Stimulated activated CD8-positive, alpha-beta memory T cell treated with anti-CD3 and anti-CD28 coated beads, Interleukin-7, amount 100 ng/mL, for 24 hours (primary cell): ENCODE measurements at regions not wholly inside any gene's neighbourhood (a gene's known extent, or its start where the extent isn't known, plus 50 kb on each side); places are given as distances from the start of the nearest gene placed in this dataset.

ENCODE experiments used
- DNase-seq: peaks from one replicate; pipeline ENCODE4 v3.0.0-alpha.2; 2020; ENCODE audit warnings: low read depth

DNA sequence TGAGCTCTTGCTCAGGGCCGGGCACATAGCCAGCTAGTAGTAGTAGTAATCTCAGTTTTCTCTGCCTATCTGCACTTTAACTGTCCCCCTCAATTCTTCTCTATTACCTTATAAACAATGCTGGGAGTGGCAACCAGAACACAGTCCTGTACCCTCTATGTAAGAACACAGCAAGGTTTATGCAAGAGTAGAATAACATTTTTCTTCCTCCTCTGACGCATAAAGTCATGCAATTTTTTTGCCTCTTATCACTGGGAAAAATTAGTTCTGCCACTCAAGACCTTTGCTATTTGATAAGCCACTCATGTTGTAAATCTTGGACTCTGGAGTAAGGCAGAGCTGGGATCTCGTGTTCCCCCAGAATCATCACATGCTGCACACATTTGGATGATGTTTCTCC, 200.7 kb upstream of the SOX11 start:
- DNase-seq, result no peak

DNA sequence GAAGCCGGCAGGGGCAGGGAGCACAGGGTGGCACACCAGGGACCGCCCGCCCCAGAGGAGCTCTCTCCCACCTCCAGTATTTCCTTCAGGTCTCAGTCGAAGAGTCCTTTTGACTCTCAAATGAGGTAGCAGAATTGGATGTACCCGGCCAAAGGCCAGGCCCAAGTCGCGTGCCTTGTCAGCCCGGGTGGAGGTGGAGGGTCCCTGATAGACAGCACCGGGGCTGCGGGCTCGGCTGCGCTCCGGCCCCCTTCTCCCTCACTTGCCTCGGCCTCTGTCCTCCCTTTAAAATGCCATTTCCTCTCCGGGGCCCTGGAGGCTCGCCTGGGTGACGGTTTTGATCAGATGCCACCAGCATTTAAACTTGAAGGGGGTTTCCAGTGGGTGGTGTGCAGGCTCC, 198.9 kb upstream of the SOX11 start:
- DNase-seq, result no peak

DNA sequence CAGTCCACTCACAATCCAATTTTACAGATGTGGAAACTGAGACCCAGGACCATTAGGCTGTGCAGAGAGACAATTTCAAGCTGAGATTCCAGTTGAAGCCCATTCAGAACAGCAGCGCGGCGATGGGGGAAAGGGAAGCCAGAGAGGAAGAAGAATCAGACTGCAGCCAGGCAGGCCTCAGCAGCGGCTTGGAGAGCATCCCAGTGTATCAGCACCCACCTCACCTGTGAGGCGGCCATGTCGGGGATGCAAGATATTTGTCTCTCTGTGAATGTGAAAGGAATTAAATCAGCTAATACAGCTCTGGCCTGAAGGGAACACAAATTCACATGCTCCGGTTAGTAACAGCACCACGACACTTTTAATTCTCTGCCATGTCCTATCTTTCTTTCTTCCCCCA, 198.0 kb upstream of the SOX11 start:
- no peak for DNase-seq

DNA sequence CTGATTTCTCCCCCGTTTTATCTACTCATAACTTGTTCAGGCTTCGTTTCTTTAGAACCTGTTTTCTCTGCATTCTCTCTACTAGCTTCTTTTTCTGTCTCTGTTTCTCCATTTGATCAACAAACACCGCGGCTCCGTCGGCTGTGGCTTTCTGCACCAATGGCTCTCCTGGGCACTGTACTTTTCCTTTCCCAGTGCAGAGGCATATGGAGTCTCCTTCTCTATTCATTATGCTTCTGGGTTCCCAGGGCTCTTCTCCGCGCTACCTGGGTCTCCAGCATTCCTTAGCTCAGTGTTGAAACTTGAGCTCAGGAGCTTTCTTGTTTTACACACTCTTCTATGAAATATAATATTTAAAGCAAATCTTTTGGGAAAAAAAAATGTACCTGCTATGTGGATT, 196.6 kb upstream of the SOX11 start:
- no peak for DNase-seq

DNA sequence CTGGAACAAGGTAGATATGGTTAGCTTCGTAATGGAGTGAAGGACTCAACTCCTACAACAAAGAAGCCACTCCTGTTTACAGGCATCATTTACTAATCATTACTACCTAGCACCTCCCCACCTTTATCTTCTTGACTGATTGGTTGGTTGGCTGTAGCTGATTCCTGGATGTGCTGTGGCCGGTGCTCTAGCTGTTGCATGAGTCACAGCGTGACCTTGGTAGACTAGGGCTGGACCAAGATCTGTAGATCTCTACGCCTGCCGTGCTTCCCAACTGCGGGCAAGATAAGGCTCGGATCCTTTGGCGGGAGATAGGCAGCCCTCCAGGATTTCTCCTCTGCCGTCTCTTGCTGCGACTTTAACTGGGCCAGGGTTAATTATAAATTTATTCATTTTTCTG, 194.3 kb upstream of the SOX11 start:
- no peak for DNase-seq

DNA sequence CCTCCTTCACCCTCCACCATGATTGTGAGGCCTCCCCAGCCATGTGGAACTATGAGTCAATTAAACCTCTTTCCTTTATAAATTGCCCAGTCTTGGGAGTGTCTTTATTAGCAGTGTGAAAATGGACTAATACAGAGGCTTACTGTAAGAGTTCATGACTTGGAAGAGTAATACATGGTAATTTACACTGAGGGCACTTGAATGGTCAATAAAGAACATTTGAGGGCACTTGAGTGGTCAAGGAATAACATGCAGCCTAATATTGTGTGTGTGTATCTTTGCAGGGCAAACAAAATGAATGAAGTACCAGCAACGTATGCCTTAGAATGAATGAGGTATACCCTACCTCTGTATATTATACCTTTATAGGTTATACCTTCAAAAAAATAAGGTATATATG, 190.4 kb upstream of the SOX11 start:
- no peak for DNase-seq

DNA sequence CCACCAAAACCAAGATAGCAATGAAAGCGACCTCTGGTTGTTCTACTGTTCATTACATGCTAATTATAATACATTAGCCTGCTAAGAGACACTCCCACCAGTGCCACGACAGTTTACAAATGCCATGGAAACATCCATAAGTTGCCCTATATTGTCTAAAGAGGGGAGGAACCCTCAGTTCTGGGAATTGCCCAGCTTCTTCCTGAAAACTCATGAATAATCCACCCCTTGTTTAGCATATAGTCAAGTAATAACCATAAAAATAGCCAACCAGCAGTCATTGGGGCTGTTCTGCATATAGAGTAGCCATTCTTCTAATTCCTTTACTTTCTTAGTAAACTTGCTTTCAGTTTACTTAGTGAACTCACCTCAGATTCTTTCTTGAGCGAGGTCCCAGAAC, 189.8 kb upstream of the SOX11 start:
- DNase-seq, result no peak

DNA sequence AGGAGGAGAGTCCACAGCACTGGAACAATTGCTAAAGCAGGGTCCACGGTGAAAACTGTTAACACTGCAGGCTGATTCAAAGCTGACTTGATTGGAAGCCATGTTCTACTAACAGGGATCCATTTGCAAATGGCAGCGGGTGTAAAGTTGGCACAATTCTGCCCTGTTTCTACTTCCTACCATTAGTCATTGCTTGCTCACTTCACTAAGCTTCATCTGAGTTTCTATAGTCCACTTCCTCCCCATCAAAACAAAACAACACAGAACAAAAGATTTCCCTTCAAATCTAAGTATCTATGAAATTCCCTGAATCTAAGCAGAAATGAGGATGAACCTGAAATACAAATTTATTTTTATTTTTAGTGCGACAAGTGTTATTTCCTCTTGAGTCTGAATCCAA, 187.4 kb upstream of the SOX11 start:
- DNase-seq, result no peak

DNA sequence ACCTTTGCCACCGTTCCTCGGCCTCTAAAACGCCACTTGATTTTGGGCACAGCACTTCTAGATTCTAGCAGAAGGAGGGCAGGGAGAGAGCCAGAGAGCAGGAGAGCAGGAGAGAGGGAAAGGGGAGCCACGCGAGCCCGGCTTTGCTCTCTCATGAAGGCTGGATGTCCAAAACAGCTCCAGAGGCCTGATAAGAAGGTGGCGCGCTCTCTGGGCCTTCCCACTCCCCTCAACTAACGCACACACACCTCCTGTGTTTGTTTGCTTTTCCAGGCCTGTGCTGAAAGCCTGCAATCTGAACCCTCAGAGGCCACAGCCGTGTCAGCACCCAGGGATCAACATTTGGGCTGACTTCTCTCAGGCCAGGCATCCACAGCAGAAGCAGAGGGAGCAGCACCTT, 184.8 kb upstream of the SOX11 start:
- no peak for DNase-seq

DNA sequence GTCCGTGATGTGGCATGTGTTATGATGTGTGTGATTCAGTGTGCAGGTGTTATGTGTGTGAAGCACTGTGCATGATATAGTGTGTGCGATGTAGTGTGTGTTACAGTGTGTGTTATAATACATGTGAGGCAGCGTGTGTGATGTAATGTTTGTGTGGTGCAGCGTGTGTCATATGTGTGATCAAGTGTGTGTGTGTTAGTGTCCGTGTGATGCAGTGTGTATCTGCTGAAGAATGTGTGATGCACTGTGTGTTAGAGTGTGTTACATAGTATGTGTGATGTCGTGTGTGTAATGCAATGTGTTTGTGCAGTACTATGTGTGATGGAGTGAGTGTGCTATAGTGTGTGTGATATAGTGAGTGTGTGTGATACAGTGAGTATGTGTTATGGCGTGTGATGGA, 182.8 kb upstream of the SOX11 start:
- no peak for DNase-seq

DNA sequence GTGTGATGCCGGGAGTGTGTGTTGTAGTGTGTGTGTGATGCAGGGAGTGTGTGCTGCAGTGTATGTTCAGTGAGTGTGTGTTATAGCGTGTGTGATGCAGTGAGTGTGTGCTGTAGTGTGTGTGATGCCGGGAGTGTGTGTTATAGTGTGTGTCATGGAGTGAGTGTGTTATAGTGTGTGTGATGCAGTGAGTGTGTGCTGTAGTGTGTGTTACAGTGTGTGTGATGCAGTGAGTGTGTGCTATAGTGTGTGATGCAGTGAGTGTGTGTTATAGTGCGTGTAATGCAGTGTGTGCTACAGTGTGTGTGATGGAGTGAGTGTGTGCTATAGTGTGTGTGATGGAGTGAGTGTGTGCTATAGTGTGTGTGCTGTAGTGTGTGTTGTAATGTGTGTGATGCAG, 182.1 kb upstream of the SOX11 start:
- no peak for DNase-seq

DNA sequence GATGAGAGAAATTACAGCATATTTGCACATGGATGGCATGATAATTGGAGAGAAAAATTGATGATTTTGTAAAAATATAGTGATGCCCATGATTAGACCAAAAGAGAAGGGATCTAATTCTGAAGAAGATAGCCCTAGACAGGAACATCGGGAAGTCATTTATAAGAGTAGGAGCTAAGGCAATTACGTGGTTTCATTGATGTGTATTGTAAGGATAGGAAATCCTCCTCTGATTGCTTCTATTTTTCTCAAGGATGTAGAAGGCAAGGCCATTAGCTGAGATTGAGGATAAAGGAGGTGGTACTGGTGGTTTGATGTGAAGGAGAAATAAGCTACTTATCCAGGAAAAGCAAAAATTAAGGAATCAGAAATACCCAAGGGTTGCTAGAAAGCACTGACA, 176.5 kb upstream of the SOX11 start:
- DNase-seq, result no peak

DNA sequence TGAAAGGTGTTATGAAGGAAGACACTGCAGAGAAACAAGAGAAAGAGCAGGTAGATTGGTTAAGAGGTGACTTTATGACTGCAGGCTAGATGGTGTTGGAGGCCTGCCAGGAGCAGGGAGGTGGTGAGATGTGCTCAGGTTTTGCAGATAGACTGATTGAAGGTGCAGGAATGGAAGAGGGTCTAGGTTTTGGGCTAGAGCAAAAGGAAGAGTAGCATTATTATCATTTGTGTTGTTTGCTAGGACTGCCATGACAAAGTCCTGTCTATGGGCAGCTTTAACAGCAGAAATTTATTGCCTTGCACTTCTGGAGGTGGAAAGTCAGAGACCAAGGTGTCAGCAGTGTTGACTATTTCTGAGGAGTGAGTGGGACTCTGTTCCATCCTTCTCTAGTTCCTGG, 172.9 kb upstream of the SOX11 start:
- no peak for DNase-seq

DNA sequence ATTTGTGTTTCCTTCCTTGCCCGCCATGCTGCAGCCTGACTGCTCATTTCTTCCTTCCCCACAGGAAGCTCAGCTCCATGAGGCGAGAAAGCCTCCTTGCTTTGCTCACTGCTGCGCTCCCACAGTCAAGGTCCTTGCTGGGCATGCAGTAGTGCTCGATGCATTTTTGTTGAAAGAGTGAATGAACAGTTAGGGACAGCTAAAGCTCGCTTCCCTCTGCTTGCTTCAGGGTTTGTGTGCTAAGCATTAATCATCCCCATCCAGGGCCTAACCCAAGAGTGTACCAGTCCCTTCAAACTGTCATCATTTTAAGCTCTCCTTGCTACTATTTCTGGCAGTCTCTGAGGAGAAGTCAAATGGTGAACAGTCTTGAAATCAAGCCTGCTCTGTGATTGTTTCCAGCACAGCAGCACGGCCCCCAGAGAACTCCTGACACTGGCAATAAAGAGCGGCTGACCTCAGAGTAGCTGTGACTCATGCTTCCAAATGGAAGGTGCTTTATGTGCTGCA, 171.7 kb upstream of the SOX11 start:
- DNase-seq, result no peak

DNA sequence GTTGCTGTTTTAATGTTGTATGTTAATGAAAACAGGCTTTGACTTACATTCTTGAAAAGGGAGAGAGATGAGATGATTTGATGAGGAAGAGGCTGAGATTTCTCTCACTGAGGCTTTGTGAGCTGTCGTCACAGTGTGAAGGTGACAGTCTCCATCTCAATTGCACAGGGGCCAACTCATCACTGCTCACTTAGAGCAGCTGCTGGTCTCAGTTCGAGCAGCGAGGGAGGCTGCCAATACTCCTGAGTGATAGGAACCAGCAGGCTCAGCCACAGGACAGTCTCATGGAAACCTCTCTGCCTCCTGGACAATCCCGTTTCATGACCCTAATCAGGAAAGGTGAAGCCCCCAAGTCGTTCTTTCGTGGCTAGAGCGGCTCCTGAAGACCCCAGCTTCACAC, 170.7 kb upstream of the SOX11 start:
- no peak for DNase-seq

DNA sequence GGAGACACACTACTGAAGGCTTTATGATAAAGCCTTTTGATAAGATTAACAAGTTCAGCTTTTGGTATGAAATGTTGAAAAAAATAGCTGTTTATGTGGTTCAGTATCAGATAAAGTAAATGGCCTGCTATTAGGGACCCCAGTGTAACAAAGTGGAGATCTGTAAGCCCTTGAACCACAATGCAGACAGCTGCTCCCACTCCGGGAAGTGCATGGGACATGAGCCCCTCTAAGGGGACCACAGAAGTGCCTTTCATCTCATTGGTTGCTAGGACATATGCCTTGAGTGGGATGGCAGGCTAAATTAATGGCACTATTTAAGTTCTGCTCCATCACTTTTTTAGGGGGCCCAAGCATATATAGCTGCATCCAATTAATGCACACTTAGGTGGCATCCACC, 167.6 kb upstream of the SOX11 start:
- no peak for DNase-seq

DNA sequence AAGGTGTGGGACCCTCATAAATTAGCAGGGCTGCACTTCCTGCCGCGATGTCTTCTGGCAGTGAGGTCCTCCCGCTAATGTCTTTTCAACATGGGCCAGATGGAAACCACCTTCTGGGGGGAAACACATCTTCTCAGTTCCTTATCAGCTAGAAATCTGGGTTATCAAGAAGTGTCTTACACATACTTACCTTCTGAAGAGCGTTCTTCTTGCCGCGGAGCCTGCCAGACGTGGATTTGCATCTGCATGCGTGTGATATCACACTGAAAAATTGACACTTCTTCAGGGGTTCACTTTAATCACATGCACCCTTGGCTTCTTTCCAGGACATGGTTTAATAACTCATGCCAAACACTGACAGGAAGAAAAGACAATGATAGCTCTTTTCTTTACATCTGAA, 163.5 kb upstream of the SOX11 start:
- no peak for DNase-seq

DNA sequence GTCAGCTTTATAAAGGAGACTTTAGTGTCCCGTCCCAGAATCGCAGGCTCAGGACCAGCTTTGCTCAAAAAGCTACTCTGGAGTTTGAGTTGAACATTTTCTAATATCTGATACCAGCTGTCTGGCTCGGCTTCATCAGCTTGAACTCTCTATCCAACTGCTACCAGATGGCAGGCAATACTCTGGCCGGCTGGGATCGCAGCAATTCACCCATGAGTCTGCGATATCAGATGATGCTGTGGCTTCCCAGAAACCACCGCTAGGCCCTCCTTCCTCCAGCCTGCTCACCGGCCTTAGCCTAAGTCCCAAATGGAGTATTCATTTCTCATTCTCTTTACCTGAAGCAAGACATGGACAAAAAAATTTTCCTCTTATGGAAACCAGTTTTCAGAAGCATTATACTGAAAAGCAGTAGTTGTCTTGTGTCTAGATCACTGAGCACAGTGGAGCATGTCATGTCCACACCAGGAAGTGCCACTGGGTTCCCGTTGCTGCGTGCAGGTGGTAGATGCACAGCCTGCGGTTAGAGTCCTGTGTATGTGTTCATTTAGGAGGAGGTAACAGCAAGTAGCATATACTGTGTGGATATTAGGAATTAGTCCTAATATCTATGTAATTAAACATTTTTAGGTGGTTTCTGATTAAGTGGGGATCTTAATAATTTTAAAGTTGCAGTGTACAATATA, 162.0 kb upstream of the SOX11 start:
- no peak for DNase-seq

DNA sequence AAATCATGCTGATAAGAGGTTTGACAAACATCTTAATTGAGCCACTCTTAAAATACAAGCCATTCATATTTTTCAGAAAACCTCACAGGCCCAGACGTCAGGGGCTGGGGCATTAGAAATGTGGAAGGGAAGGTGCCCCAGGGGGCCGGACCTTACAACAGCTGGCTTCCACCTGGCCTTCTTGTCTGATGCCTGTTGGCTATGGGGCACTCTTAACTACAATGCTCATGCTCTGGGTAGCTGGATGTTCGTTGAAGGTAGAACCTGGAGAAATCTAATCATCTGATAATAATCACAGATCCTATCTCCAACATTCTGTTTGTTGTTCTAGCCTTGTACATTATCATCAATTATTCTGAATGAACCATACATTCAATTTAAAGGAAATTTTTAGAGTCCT, 156.9 kb upstream of the SOX11 start:
- no peak for DNase-seq

DNA sequence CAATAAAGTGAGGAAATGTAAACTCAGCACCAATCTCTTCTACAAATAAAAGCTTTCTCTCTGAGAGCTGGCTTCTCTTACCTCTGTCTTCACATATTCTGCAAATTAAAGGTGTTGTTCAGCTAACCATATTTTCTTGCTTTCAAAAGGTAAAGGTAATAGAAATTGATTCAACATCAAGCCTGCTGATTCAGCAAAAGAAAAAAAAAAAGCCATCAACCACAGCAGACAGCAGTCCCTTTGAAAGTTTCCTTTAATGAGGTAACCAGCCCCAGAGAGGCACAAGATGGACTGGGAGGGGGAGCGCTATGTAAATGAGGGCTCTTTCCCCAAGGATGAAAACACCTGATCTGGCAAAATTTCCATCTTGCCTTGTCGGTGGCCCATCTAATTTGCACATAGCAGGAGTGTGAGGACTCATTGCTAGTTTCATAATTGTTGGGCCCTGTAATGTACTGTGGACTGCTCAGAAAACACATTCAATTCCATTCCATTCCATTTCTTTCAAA, 154.9 kb upstream of the SOX11 start:
- DNase-seq, result no peak

DNA sequence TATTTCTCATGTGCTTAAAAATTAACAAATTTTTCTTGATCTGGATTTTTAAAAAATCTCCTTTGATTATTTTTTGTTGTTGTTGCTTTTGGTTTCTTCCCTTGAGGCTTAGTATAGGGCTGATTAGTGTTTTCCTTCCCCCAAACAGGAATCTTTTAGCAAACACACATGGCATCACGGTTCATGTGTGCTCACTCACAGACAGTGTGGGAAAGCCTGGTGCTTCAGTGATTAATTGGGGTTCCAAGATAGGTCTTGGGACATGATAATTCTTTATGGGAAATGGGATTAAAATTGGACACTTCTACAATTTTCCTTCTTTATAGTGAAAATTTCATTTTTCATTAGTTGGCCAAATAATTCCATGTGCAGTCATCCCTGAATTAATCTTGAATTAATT, 153.9 kb upstream of the SOX11 start:
- no peak for DNase-seq

DNA sequence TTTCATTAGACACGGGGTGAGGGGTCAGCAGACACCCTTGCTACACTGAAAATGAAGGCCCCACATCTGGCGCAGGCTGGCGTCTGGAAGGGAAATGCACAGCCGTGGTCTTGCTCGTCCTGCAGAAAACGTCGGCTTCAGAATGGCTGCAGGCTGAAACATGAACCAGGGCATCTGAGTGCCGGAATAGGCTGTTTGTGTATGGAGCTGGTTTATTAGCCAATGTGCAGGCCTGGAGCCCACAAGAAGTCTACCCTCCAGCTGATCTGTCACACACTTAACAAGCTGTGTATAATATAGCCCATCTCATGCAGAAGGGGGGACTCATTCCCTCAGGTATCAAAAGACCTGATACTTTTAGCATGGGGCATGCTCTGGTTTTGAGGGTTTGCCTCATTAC, 153.4 kb upstream of the SOX11 start:
- no peak for DNase-seq

DNA sequence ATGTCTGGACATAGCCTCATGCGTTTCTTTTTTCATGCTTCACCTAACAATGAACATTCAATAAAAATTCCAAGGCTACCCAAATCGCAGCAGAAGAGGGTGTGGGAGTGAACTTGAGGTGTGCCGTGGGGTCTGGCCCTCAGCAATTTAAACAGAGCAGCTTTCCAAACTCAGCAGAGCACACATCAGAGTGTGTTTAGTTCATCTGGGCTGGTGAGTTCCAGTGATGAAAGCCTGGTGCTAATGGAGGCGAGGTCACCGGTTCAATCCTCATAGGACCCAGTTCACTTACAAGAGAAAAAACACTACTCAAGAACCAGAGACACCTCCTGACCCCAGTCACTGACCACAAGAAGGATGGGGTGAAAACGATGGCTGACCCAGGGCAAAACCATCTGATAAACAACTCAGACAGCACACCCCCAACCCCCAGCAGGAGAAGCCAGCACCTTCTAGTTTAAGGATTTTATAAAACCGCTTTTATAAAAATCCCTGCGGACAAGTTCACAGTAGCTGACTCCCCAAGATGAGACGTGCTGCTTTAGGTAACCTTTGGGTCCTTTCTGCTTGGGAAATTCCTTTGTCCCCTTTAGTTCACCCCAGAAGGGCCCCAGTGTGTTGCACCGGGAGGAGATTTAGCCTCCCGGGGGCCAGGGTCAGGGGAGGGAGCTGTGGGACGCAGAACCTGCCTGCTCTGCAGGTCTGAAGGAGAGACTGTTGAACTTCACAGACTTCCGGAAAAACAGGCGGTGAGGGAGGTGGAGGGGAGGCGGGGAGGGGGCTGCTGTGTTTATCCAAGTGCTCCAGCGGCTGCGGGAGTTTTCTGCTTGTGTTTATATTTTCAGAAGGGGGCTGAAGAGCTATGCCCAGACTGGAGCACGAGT, 152.7 kb upstream of the SOX11 start:
- DNase-seq, result no peak
